ENCODE measurements at regions not wholly inside any gene's neighbourhood (a gene's known extent, or its start where the extent isn't known, plus 50 kb on each side); places are given as distances from the start of the nearest gene placed in this dataset.

GRCh38 chr13:58085819-58086218 lies 454.3 kb downstream of the PCDH17 start:
- TF ChIP-seq CTCF (conservative IDR thresholded peaks at IDR 0.05; ENCODE audit: low read depth, low read length) (no peak), EZH2 (IDR thresholded peaks at IDR 0.05; ENCODE audit: borderline replicate concordance, low read depth, low read length, poor library complexity, severe bottlenecking) (no peak)

All from A673 (cell line).